CD4-positive, alpha-beta T cell treated with Interleukin-17A for 4 hours (primary cell): ENCODE measurements at regions not wholly inside any gene's neighbourhood (a gene's known extent, or its start where the extent isn't known, plus 50 kb on each side); places are given as distances from the start of the nearest gene placed in this dataset.

Experiments used
- DNase-seq: peaks from one replicate; pipeline ENCODE4 v3.0.0-alpha.2; 2020; ENCODE audit warnings: mixed read lengths

DNA sequence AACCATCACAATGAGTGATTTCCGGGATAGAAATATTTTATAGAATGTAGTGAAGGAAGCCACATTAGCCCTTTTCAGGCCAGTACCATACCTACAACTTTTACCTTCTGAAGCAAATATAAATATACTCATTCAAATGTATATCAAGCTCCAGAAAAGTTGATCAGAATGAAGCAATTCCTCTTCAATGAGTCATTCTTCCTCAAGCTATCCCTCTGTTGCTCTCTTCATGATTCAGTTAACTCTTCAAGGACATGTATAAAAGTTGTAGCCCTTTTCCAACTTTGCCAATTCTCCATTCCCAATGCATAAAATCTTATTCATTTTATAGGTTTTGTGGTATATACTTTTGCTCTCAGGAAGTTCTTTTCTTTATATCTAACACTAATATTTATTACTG is 242.1 kb upstream of the RGPD4 start:
- DNase-seq = no peak

DNA sequence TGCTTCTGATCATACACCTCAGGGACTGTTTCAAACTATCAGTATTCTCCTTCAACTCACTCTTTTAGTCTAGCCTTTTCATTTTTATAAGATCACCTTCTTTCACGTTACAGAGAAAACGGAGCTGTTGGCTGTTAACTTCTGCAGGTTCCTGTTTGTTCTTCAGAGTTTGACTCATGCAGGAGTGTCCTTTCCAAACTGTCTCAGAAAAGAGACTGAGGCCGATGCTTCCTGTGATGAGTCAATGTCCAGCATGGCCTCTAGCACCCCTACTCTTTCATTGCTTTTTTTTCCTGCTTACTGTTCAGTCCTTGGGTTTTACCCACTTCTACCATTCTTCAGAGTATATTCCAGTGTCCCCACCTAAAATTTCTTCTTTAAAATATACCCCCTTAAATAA is 240.8 kb upstream of the RGPD4 start:
- DNase-seq = no peak

DNA sequence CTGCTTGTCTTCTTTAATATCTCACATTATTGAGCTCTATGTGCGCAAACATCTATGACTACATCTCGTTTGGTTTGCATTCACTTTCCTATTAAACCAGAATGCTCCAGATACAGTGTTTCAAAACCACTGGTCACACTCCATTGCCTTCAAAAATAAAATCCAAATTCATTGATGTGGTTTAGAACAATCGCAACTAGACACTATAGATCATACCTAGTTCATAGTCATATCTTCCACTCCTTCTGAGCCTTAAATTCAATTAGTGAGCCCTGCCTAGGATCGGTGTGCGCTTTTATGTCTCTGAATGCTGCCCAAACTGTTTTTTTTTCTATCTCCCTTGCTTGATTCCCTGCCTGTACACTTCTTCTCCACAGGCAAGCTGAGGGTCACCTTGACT is 238.5 kb upstream of the RGPD4 start:
- DNase-seq = no peak

DNA sequence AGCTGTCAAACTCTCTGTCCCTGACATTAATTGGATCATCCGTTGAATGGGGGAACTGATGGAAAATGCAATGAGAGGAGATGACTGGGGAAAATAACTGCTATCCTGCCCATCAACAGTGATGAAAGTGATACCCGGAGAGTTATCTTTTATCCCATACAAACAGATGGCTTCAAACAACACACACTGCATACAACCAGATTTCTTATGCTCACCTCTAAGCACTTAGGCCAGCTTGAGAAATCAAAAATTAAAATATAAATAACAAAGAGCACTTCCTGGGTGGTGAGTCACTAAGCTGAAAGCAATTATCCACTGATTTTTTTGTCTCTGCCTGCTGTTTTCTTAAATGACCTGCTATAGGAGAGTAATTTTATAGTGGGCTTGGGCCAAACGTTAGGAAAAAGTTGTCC is 237.6 kb upstream of the RGPD4 start:
- no peak for DNase-seq

DNA sequence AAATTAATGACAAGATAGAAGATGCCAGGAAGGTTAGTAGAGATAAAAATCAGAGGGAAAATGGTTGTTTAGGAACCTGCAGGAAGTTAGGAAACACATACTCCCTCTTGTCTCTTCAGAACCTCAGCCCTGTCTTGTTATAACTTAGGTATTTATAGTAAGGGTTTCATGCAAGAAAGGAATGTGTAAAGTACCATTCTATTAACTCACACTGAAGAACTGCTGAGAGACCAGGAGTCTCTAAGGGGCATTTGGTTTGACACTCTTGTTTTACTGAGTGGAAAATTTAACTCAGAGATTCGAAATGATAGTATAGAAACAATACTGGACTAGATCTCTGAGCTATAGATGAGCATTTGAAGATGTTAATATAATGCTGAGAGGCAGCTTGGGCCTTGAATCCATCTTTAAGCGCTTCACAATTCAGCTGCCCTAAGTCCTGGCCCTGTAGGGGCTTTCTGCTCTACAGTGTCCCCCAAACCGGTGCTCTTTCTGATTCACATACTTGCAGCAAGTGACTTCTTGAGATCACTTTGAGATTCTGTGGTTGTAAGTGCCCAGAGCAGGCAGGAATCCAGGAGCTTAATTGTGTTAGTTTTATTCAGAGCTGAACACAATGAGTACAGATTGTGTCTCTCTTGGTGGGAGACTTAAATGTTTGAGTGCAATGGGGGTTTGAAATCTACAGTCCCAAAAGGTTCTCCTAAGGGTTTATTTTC is 235.0 kb upstream of the RGPD4 start:
- no peak for DNase-seq

DNA sequence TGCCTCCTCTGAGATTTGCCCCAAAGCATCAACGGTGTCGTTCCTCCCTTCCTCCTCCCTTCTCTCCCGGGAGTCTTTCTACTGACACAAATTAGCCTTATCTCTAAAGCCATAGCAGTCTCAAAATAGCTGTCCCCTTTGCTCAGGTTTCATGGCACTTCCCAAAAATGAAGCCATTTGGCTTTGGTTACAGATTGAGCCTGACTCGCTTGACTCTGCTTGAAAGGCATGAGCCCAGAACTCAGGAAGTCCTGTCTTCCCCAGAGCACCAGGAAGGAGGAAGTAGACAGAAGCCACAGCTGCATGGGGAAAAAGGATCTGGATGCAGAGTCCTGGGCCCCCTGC is 234.4 kb upstream of the RGPD4 start:
- DNase-seq = no peak

DNA sequence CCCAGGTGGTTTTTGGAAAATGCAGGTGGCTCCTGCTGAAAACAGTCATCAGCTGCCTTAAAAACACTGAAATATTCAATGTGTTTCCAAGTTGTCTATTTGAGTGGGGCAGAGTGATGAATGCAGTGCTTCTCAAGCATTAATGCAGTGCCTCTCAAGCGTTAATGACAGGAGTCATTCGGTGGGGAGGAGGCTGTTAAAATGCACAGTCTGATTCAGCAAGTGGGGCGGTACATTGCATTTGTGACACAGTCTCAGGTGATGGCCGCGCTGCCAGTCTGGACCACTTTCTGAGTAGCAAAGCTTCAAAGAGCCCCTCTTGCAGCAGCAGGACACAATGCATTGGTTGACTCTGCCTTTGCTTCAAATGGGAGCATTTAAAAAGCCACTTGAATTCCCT is 231.4 kb upstream of the RGPD4 start:
- no peak for DNase-seq

DNA sequence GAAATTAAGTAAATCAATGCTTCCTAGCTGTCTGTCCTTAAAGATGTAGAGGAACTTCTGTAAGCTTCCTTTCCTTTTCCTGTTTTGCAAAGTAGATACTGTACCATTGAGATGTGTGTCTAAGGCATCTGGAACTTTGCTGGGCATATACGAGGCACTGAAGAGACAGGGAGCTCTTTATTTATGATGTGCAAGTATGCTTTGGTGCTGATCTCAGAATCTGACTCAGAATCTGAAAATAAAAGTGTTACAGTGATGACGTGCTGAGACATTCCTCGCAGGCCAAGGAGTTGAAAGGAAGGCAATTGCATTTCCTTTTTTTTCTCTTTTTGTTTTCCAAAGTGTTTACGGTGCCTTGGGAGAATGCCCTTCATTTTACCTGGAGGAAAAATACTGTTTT is 230.9 kb upstream of the RGPD4 start:
- DNase-seq = no peak

DNA sequence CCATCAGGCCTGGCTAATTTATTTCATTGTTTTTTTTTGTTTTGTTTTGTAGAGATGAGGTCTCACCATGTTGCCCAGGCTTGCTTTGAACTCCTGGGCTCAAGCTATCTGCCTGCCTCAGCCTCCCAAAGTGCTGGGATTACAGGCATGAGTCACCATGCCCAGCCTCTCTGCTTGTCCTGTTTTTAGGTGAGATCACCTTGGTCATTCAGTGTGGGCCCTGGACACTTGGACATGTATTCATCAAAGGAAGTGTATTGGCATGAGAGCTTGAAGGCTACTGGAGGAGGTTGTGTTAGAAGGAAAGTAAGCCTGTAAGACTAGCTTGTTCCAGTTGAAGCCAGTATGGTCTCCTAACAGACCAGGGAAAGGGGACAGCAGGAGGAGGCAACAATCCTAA is 229.2 kb upstream of the RGPD4 start:
- DNase-seq = no peak

DNA sequence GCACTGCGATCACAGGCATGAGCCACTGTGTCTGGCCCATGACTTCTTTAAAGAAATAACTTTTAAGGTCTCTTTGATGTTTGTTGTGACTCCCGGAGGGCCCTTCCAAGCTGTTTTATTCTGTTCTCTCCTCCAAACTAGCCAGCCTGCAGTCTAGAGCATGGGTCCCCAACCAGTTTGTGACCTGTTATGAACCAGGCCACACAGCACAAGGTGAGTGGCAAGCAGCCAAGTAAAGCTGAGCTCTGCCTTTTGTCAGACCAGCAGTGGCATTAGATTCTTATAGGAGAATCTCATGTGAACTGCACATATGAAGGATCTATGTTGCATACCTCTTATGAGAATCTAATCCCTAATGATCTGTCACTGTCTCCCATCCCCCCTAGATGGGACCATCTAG is 223.9 kb upstream of the RGPD4 start:
- no peak for DNase-seq

DNA sequence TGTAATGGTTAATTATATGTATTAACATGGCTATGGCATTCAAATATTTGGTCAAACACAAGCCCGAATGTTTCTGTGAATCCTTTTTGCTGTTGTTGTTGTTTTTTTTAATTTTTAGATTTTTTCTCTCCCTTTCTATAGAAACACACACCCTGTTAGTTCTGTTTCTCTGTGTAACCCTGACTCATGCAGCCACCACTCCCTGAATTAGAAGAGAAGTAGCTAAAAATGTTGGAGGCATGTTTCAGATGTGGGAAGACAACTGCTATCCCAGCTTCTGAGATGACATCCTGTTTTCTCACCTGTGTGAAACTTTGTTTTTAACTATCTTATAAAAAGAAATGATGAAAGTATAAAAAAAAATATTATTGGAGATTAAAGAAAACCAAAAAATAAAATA is 219.6 kb upstream of the RGPD4 start:
- no peak for DNase-seq

DNA sequence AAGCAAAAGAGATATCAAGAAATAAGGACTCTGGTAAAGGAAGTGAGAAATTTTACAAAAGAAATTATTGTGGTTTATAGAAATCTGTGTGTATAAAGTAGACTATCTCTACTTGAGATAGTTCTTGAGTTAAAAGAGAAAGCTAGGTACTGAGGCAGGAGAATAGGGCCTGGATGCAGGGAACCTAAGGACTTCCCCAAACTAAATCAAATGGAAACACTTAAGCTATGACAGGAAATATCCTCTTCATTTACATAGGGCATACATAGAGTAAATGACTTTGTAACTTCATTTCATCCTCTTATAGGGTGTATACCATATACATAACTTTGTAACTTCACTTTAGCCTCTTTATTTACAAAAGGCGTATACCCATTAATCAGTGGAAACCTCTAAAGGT is 219.2 kb upstream of the RGPD4 start:
- DNase-seq = no peak

DNA sequence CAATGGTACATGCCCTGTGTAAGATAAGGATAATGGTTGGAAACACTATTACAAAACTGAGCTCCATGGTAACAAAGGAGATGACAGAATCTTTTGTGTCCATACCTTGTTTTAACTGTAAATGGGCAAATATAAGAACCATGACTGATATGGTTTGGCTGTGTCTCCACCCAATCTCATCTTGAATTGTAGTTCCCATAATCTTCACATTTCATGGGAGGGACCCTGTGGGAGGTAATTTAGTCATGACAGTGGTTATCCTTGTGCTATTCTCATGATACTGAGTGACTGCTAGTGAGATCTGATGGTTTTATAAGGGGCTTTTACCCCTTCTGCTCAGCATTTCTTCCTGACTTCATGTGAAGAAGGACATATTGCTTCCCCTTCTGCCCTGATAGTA is 211.7 kb upstream of the RGPD4 start:
- DNase-seq = no peak

DNA sequence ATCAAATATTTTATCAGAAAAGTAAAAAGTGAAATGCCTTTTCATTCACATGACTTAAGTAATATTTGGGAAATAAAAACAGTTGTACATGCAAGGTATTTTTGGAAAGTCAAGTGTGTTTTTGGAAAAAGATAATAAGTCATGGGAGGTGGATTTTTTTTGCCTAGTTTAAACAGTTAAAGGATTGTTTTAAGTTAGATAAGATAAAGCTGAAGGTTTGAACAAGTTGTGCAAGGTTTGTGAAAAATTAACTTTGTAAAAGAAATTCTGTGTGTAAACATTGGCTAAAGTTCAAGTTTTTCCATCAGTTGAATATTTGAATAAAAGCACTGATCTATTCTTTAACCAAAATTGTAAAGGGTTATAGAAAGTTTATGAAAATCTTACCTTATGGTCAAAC is 207.9 kb upstream of the RGPD4 start:
- DNase-seq = no peak

DNA sequence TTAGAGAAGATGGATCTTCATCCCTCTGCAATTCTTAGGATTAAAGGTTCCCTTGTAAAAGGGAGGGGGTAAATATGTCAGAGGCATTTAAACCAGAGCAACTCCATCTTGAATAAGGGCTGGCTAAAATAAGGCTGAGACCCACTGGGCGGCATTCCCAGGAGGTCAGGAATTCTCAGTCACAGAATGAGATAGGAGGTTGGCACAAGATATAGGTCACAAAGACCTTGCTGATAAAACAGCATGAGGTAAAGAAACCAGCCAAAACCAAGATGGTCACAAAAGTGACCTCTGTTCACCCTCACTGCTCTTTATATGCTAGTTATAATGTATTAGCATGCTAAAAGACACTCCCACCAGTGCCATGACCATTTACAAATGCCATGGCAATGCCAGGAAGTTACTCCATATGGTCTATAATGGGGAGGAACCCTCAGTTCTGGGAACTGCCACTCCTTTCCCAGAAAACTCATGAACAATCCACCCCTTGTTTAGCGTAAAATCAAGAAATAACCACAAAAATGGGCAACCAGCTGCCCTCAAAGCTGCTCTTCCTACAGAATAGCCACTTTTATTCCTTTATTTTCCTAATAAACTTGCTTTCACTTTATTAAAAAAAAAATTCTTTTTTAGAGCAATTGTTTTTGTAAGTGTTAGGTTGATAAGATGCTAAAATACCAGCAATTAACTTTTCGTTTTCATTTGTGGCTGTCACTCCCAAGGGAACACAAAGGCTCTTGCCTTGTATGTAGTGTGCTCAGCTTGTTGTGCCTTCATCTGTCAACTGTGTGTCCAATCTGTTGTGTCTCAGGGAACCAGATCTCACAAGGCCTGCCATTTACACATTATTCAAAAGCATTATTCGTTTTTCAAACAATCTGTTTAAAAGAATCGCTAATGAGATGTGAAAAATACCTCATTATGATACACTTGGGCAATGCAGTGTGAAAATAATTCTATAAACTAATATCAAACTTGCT is 205.2 kb upstream of the RGPD4 start:
- no peak for DNase-seq

DNA sequence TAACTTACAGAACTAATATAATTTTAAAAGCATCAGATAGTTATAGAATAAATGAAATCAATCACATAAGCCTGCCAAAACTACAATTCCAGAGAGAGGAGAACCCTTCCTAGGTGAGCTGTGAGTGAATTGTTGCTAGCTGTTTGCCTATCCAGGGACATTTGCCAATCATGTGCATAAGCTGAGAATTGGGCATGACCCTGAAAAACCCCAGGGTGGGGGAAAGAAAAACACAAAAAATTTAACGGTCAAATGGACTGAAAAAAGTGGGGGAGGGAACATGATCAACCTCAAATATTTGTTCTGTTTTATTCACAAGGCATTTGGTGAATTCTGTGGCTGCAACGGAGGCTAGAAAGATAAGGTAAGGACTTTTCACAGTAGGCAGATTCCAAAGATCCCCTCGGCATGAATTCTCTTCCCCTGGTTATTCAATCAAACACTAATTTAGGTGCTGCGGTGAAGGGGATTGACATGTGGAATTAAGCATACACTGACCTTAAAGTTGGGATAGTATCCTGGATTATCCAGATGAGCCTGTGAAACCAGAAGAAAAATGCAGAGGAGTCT is 203.9 kb upstream of the RGPD4 start:
- no peak for DNase-seq

DNA sequence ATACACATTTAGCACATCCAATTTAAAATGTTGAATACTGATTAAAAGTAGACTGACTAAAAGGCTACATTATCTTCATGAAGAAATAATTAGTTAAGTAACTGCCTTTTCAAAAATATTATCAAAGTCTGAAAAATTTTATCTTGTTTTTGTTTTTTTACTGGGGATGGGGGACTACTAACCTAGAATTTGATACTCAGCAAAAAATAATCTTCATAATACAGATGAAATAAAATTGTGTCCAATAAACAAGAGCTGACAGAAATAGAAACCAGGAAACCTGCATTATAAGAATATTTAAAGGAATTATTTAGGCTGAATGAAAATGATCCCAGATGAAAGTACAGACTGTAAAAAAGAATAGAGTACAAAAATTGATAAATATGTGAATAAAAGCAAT is 200.7 kb upstream of the RGPD4 start:
- no peak for DNase-seq

DNA sequence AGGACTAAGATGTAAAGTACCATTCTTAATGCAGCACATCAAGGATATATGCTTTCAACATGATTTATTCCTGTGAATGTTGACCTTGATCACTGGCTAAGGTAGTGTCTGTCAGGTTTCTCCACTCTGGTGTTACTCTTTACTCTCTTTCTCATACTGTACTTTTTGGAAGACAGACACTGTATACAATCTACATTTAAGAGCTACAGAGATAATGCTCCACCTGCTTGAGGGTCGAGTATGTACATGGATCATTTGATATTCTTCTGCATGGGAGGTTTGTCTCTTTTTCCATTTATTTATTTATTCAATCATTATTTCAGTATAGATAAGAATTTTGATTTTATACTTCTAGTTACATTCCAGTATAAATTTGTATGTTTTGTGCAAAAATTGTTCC is 199.5 kb upstream of the RGPD4 start:
- no peak for DNase-seq

DNA sequence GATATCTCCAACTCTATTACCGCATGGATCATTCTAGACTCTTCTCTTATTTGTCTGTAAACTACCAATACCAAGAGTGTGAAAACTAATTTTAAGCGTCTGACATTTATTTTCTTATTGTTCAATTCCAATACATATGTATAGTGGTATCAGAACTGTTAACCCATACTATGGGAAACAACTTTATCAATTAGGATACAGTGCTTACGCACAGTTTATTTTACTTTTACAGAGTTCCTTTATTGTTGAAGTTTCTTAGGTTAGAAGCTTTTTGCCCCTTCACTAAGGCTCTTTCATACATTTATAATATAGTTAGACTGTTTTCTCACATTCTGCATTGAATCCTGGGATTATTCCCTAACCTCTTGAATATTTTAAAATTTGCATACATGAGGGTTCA is 198.8 kb upstream of the RGPD4 start:
- DNase-seq = no peak

DNA sequence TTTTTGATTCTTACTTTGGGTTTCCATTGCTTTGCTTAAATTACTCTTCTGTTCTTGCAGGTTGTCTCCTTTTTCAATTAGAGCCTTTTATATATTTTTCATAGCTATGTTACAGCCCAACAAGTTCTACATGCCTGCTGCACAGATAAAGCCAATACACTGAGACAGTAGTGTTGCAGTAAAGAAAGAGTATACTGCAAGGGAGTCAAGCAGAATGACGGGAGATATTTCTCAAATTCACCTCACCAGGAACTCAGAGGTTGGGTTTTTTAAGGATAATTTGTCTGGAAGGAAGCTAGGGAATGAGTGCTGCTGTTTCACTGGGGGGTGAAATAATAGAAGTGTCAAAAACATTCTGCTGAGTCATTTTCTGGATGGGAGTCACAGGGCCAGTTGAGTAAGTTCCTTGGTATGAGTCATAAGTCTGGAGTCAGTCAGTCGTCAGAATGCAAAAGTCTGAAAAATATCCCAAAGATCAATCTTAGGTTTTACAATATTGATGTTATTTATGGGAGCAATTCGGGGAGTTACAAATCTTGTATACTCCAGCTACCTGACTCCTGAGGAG is 193.0 kb upstream of the RGPD4 start:
- no peak for DNase-seq

DNA sequence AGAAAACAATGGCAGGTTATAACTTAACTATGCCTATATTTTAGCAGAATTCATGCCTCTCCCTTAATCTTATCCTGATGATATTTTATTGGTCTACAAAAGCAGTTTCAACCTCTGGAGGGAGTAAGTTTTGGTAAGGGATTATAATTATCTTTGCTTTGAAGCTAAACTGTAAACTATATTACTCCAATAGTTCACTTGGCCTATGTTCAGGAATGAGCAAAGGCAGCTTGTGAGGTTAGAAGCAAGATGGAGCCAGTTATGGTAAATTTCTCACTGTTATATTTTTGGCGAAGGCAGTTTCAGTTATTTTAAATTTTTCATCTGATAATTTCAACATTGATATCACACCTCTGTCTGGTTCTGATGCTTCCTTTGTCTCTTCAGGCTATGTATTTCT is 192.5 kb upstream of the RGPD4 start:
- no peak for DNase-seq

DNA sequence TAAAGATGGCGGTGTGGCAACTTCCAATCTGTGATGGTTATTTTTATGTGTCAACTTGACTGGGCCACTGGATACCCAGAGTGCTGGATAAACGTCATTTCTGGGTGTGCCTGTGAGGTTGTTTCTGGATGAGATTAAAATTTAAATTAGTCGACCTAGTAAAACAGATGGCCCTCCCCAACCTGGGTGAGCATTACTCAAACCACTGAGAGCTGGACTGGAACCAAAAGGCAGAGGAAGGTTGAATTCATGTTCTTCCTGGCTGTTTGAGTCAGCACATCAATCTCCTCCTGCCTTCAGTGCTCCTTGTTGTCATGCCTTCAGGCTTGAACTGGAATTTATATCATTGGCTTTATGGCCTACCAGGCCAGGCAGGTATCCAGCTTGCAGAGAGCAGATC is 190.8 kb upstream of the RGPD4 start:
- no peak for DNase-seq

DNA sequence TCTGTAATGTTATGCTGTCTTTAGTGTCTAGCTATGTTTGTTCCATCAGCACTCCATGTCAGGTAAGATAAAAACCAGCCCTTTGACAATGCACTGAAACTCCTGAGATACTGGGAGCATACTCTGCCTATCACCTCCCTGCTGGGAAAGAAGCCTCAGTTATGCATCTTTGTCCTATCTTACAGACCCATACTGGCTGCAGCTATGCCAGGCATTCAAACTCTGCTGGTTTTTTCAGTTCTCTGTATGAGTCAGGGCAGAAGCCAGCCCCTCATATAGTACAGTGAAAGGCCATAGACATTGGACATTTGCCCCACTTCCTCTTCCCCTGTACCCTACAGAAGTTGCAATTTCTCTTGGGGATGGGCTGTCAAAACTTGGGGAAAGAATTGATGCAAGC is 181.1 kb upstream of the RGPD4 start:
- no peak for DNase-seq
